Aorta (tissue), 5 donors: ENCODE measurements at regions not wholly inside any gene's neighbourhood (a gene's known extent, or its start where the extent isn't known, plus 50 kb on each side); places are given as distances from the start of the nearest gene placed in this dataset.

Experiments
- ATAC-seq: fragments of 200-7000 bp; cut with Tn5 transposase; one replicate; pipeline ENCODE4 v1.9.1; 2022; ENCODE audit warnings: moderate library complexity; ENCODE audit not compliant: low FRiP score
- DNase-seq, 2 donors: peaks; one replicate each; pipeline ENCODE4 v3.0.0-alpha.2; 2020
- H3K27ac ChIP-seq, 2 donors: one replicate each; pipeline ENCODE4 v1.5.1; 2013; ENCODE audit warnings: low read length in 2 of 2, mild to moderate bottlenecking in 2 of 2, moderate library complexity in 2 of 2, control low read depth in 1 of 2, inconsistent platforms in 1 of 2, low read depth in 1 of 2
- H3K27me3 ChIP-seq, 2 donors: one replicate each; pipeline ENCODE4 v1.6.1; 2013; ENCODE audit warnings: control low read depth in 1 of 2, low read length in 1 of 2, mild to moderate bottlenecking in 1 of 2, moderate library complexity in 1 of 2; ENCODE audit not compliant: insufficient read depth in 2 of 2, control insufficient read depth in 1 of 2
- H3K36me3 ChIP-seq, 2 donors: one replicate each; pipeline ENCODE4 v1.6.1; 2013; ENCODE audit warnings: control low read depth in 1 of 2, low read length in 1 of 2, mild to moderate bottlenecking in 1 of 2; ENCODE audit not compliant: insufficient read depth in 2 of 2, control insufficient read depth in 1 of 2
- H3K4me1 ChIP-seq, 2 donors: one replicate each; pipeline ENCODE4 v1.6.1; 2013; ENCODE audit warnings: low read length in 2 of 2, control low read depth in 1 of 2, mild to moderate bottlenecking in 1 of 2, moderate library complexity in 1 of 2; ENCODE audit not compliant: insufficient read depth in 2 of 2, control insufficient read depth in 1 of 2
- H3K4me3 ChIP-seq, 2 donors: one replicate each; pipeline ENCODE4 v1.5.1; 2013; ENCODE audit warnings: low read length in 2 of 2, control low read depth in 1 of 2, mild to moderate bottlenecking in 1 of 2
- H3K9me3 ChIP-seq: one replicate; pipeline ENCODE4 v1.6.1; 2013; ENCODE audit warnings: mild to moderate bottlenecking, low read length; ENCODE audit not compliant: control insufficient read depth
- WGBS, 2 donors: extraction: QIAGEN DNeasy Blood & Tissue Kit; methylation state at CpG; one replicate each; pipeline ENCODE4 v1.1.7; 2013; 5-methylcytosine and 5-hydroxymethylcytosine counted together
- intact Hi-C, 2 donors: fragments of 100-400 bp; cut with DNase I; formaldehyde crosslinking; loops; one replicate each; pipeline versions ENCODE4 v1.14.2 to v1.15.0; 2022
- donor health status: healthy with polysubstance abuse.
- donor health status: Bipolar disorder and iron deficiency.
- donor health status: DM: no; HTN: no; CAD: no.
- donor health status: DM: no; HTN: no; CAD: no.
- donor health status: DM: yes; HTN: yes; CAD: no.

DNA sequence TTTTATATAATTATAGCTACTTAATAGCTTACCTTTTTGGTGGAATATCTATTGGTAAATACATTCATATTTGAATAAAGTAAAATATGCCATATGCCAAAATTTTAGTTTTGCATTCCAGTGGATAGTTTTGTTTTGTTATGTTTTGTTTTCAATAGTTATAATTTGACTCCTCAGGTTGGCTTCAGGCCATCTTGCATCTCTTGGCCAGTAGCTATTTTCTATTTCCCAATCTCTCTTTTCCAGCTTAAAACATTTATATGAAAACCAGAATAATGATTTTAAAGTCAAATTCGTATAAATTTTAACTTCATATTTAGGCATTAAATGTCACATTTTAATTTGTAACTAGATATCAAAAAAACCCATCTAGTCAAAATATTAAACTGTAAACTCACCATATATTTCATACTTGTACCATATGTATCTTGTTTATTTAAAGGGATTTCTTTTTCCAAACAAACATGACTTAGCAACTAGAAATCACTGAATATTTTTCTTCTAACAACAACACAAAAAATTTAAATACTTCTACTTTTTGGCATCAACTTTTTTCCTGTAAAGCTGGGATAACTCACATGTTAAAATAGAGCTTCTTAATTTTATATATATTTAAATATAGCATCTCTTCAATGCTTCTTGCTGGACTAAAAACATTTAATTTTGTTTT, 1209.6 kb downstream of the PCDH7 start:
- DNase-seq, result no peak
- no peak for ATAC-seq
- H3K27me3 ChIP-seq, result no peaks in the 10 kb centered on the region
- H3K9me3 ChIP-seq, result no peaks in the 10 kb centered on the region
- H3K27ac ChIP-seq, result no peak overlapping the region
- H3K36me3 ChIP-seq, result no peaks in the 10 kb centered on the region
- 76 to 82% methylated on average over 1 of the region's 1 CpG for WGBS, 2 donors
- no peaks in the 10 kb centered on the region for H3K4me1 ChIP-seq
- no peak overlapping the region for H3K4me3 ChIP-seq
- intact Hi-C loops, result no loop called here

DNA sequence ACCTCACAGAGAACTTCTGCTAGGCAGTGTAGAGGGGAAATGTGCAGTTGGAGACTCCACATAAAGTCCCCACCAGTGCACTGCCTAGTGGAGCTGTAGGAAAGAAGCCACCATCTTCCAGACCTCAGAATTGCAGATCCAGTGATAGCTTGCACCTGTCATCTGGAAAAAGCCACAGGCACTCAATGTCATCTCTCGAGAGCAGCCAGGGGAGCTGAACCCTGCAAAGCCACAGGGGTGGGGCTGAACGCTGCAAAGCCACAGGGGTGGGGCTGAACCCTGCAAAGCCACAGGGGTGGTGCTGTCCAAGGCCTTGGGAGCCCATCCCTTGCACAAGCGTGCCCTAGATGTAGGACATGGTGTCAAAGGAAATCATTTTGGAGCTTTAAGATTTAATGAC, 1226.3 kb downstream of the PCDH7 start:
- no peaks in the 10 kb centered on the region for H3K9me3 ChIP-seq
- no peaks in the 10 kb centered on the region for H3K27me3 ChIP-seq
- H3K4me3 ChIP-seq, result no peak overlapping the region
- no peak overlapping the region for H3K27ac ChIP-seq
- no peaks in the 10 kb centered on the region for H3K4me1 ChIP-seq
- 46 to 65% methylated on average over 2 to 3 of the region's 3 CpGs for WGBS, 2 donors
- no peak for DNase-seq
- no peaks in the 10 kb centered on the region for H3K36me3 ChIP-seq
- ATAC-seq, result peak; percentile 19
- intact Hi-C loops, result no loop called here

DNA sequence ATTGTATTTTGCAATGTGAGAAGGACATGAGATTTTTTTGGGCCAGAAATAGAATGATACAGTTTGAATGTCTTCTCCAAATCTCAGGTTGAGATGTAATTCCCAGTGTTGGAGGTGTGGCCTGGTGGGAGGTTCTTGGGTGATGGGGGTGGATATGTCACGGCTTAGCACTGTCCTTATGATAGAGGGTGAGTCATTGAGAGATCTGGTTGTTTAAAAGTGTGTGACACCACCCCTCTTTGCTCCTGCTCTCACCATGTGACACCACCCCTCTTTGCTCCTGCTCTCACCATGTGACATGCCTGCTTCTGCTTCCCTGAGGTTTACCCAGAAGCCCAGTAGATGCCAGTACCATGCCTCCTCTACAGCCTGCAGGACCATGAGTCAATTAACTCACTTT, 1226.9 kb downstream of the PCDH7 start:
- intact Hi-C loops, result no loop called here
- Histone ChIP-seq H3K4me1 (no peaks in the 10 kb centered on the region), H3K27me3 (no peaks in the 10 kb centered on the region), H3K4me3 (no peak overlapping the region), H3K27ac (no peak overlapping the region), H3K36me3 (no peaks in the 10 kb centered on the region), H3K9me3 (no peaks in the 10 kb centered on the region)
- 68 to 80% methylated on average over 1 of the region's 1 CpG for WGBS, 2 donors
- ATAC-seq (no peak), DNase-seq (no peak)

DNA sequence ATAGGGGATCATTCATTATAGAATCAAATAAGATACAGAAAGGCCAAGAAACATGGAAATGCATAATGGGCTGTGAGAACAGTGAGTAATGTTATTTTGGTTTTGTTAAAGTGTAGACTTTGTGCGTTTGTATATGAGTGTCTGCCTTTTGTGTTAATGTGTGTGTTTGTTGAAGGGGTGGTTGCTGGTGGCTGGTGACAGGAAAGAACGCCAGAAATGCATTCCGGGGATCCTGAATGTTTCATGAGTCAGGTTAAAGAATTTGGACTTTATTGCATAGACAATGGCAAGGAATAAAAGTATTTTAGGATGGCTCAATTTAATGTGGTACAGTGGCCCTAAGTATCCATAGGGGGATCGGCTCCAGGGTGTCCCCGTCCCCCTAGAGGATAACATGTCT, 1228.9 kb downstream of the PCDH7 start:
- 67 to 69% methylated on average over 5 of the region's 5 CpGs for WGBS, 2 donors
- intact Hi-C loops, result no loop called here
- Histone ChIP-seq H3K9me3 (no peaks in the 10 kb centered on the region), H3K27me3 (no peaks in the 10 kb centered on the region), H3K27ac (no peak overlapping the region), H3K4me3 (no peak overlapping the region), H3K36me3 (no peaks in the 10 kb centered on the region), H3K4me1 (no peaks in the 10 kb centered on the region)
- no peak for ATAC-seq
- DNase-seq, result no peak

DNA sequence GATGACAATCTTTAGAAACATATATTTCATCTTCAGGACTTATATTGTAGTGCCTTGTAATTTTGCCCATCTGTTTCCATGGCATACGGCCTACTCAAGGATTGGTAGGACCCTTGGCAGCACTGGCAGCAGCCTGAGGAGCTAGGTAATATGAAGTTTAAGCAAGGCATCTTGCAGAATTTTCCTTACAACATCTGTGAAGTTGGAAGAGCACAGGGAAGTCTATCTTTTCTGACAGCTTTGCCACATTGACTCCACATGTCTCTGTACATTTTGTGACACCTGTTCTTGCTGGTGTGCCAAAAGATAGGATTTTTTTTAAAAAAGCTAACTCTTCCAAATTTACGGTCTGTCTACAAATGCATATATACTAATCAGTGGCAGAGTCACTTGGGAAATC, 1235.2 kb downstream of the PCDH7 start:
- H3K4me3 ChIP-seq, result no peak overlapping the region
- H3K36me3 ChIP-seq, result no peaks in the 10 kb centered on the region
- H3K4me1 ChIP-seq, result no peaks in the 10 kb centered on the region
- no peaks in the 10 kb centered on the region for H3K9me3 ChIP-seq
- intact Hi-C loops, result no loop called here
- no peak for ATAC-seq
- no peak overlapping the region for H3K27ac ChIP-seq
- 74% methylated on average over 2 of the region's 2 CpGs for WGBS, 2 donors
- no peak for DNase-seq
- no peaks in the 10 kb centered on the region for H3K27me3 ChIP-seq

DNA sequence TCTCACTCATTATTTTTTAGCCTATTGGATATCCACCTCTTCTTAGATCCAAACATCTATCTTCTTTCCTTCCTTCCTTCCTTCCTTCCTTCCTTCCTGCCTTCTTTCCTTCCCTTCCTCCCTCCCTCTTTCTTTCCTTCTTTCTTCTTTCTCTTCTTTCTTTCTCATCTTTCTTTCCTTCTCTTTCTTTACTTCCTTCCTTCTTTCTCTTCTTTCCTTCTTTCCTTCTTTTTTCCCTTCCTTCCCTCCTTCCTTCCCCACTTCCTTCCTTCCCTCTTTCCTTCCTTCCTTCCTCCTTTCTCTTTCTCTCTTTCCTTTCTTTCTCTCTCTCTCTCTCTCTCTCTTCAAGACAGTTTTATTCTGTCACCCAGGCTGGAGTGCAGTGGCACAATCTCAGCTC, 1239.8 kb downstream of the PCDH7 start:
- intact Hi-C loops, result no loop called here
- ATAC-seq, result no peak

DNA sequence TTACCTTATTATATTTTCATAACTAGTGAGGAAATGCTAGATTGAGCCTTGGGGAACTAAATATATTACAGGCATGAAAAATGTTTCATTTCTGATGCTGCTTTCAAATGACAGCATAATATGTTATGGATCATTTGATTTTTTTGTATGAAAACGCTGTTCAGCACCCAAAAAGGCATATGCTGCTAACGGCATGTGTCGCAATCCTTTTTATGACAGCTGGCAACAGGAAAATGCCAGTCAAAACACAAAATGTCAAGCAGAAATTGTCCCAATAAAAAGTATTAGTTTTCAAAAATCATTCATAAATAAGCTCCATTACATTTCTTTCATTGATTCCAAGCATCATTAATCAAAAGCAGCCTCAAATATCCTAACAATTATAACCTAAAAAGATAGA, 1244.5 kb downstream of the PCDH7 start:
- Histone ChIP-seq H3K36me3 (no peaks in the 10 kb centered on the region), H3K9me3 (no peaks in the 10 kb centered on the region), H3K4me3 (no peak overlapping the region), H3K4me1 (no peaks in the 10 kb centered on the region), H3K27ac (no peak overlapping the region), H3K27me3 (no peaks in the 10 kb centered on the region)
- WGBS, 2 donors, result 12 to 34% methylated on average over 3 of the region's 3 CpGs
- ATAC-seq (no peak), DNase-seq (no peak)
- intact Hi-C loops, result no loop called here

More for the DNA sequence above, 1239.8 kb downstream of the PCDH7 start:
- Histone ChIP-seq H3K4me3 (no peak overlapping the region), H3K36me3 (no peaks in the 10 kb centered on the region), H3K4me1 (no peaks in the 10 kb centered on the region), H3K27me3 (no peaks in the 10 kb centered on the region), H3K27ac (no peak overlapping the region), H3K9me3 (no peaks in the 10 kb centered on the region)
- DNase-seq, result no peak

DNA sequence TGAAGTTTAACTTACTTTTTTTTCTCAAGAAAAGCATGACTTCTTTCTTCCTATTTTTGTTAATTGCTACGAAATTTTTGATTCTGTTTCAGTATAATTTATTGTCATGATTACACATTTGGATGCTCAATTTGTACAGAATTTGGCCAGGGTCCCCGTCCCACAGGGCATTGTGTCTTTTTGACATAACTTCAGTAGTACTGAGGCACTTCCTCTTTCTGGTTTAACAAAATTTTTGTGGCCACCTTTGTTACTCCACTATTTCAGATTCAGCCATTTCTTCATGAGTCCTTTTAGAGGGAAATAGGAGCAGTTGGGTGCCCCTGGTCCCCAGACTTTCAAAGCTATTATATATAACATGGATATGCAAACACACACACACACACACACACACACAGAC, 1248.7 kb downstream of the PCDH7 start:
- ATAC-seq, result no peak
- Histone ChIP-seq H3K27me3 (no peaks in the 10 kb centered on the region), H3K27ac (no peak overlapping the region), H3K9me3 (no peaks in the 10 kb centered on the region), H3K4me1 (no peaks in the 10 kb centered on the region), H3K36me3 (no peaks in the 10 kb centered on the region), H3K4me3 (no peak overlapping the region)
- intact Hi-C loops, result no loop called here
- WGBS, 2 donors, result 65 to 69% methylated on average over 2 of the region's 2 CpGs
- DNase-seq, result no peak

DNA sequence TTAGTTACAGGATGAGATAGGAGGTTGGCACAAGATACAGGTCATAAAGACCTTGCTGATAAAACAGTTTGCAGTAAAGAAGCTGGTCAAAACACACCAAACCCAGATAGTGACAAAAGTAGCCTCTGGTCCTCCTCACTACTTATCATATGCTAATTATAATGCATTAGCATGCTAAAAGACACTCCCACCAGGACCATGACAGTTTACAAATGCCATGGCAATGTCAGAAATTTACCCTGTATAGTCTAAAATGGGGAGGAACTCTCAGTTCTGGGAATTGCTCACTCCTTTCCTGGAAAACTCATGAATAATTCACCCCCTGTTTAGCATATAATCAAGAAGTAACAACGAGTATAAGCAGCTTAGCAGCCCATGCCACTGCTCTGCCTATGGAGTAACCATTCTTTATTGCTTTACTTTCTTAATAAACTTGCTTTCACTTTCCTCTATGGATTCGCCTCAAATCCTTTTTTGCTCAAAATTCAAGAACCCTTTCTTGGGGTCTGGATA, 1254.4 kb downstream of the PCDH7 start:
- intact Hi-C loops, result no loop called here
- Histone ChIP-seq H3K4me1 (no peaks in the 10 kb centered on the region), H3K36me3 (no peaks in the 10 kb centered on the region), H3K27ac (no peak overlapping the region), H3K27me3 (no peaks in the 10 kb centered on the region), H3K4me3 (no peak overlapping the region), H3K9me3 (no peaks in the 10 kb centered on the region)
- ATAC-seq (no peak), DNase-seq (no peak)
- 76 to 88% methylated on average over 2 of the region's 2 CpGs for WGBS, 2 donors
